GM12878 (cell line): ENCODE measurements at regions not wholly inside any gene's neighbourhood (a gene's known extent, or its start where the extent isn't known, plus 50 kb on each side); places are given as distances from the start of the nearest gene placed in this dataset.

Experiments
- ATAC-seq: fragments of 200-7000 bp; cut with Tn5 transposase; 3 replicates; pipeline ENCODE4 v1.9.1; 2020; ENCODE audit warnings: mild to moderate bottlenecking, moderate library complexity
- BruUV-seq: library from RNA; stranded (reverse); fragments of 400-500 nt; replicated peaks from 2 replicates; lab custom pipeline; 2021; lab: Mats Ljungman, UMichigan
- CTCF ChIA-PET: fragments of 300-600 bp; sonication (Branson Sonifier 250); formaldehyde crosslinking; extraction: SDS; loops from one replicate; lab custom pipeline; 2021; ENCODE audit warnings: inconsistent platforms; lab: Yijun Ruan, JAX
- POLR2A ChIA-PET: fragments of 350-600 bp; formaldehyde crosslinking; extraction: SDS; loops from one replicate; lab custom pipeline; 2021; ENCODE audit warnings: inconsistent platforms; lab: Charles Lee
- RAD21 ChIA-PET: fragments of 300-600 bp; sonication (Branson Sonifier 250); formaldehyde crosslinking; loops from one replicate; lab custom pipeline; 2023; ENCODE audit warnings: antibody characterized with exemption; ENCODE audit not compliant: unreplicated experiment; lab: Charles Lee
- SMC1A ChIA-PET: fragments of 300-600 bp; sonication (Branson Sonifier 250); formaldehyde crosslinking; loops from one replicate; lab custom pipeline; 2023; ENCODE audit not compliant: unreplicated experiment, uncharacterized antibody; lab: Charles Lee
- DNase-seq: peaks from one replicate; pipeline ENCODE4 v3.0.0-alpha.2; 2011; ENCODE audit warnings: low read depth, low spot score
- FAIRE-seq: peaks from 3 replicates; lab custom pipeline; 2011; peaks lifted over from hg19 to GRCh38; lab: Jason Lieb, UNC
- H2AFZ ChIP-seq: 2 replicates; pipeline ENCODE4 v1.6.0; 2011; ENCODE audit warnings: low read depth, low read length, control low read depth; ENCODE audit not compliant: control insufficient read depth
- H3K27ac ChIP-seq: 2 replicates; pipeline ENCODE4 v1.5.1; 2011; ENCODE audit warnings: control low read depth; ENCODE audit not compliant: control insufficient read depth, insufficient read depth
- H3K27me3 ChIP-seq, 2 experiments: replicated peaks in 1 of 2; 2 replicates each; pipeline versions ENCODE4 v1.6.0 to v1.6.1; 2011; ENCODE audit warnings: low read length in 1 of 2; ENCODE audit not compliant: control insufficient read depth in 2 of 2, insufficient read depth in 2 of 2
- H3K36me3 ChIP-seq, 2 experiments: 2 replicates each; pipeline ENCODE4 v1.5.1; 2011; ENCODE audit warnings: low read length in 1 of 2; ENCODE audit not compliant: control insufficient read depth in 2 of 2, insufficient read depth in 2 of 2
- H3K4me1 ChIP-seq: 2 replicates; pipeline ENCODE4 v1.6.1; 2011; ENCODE audit warnings: mild to moderate bottlenecking, low read length, moderate library complexity, mixed read lengths; ENCODE audit not compliant: control insufficient read depth, insufficient read depth
- H3K4me2 ChIP-seq: 2 replicates; pipeline ENCODE4 v1.6.0; 2011; ENCODE audit warnings: control low read depth; ENCODE audit not compliant: control insufficient read depth, insufficient read depth
- H3K4me3 ChIP-seq: fragments of 200-600 bp; sonication (generic); 2 replicates; pipeline ENCODE4 v1.5.1; 2016
- H3K79me2 ChIP-seq: 2 replicates; pipeline ENCODE4 v1.6.0; 2011; ENCODE audit warnings: low read length; ENCODE audit not compliant: control insufficient read depth, insufficient read depth
- H3K9ac ChIP-seq: 2 replicates; pipeline ENCODE4 v1.8.0; 2011; ENCODE audit warnings: low read length, control low read depth, mixed read lengths; ENCODE audit not compliant: control insufficient read depth, insufficient read depth
- H3K9me3 ChIP-seq: replicated peaks from 3 replicates; pipeline ENCODE4 v1.5.1; 2011; ENCODE audit warnings: mild to moderate bottlenecking, low read length; ENCODE audit not compliant: control insufficient read depth, insufficient read depth
- H4K20me1 ChIP-seq: 2 replicates; pipeline ENCODE4 v1.6.0; 2011; ENCODE audit not compliant: control insufficient read depth, insufficient read depth
- BACH1 ChIP-seq: fragments of 450-650 bp; IDR thresholded peaks from 2 replicates; pipeline ENCODE4 v1.6.1; 2017; ENCODE audit warnings: mild to moderate bottlenecking, borderline replicate concordance
- MEF2B ChIP-seq: fragments of 450-650 bp; IDR thresholded peaks from 2 replicates; pipeline ENCODE4 v1.6.1; 2018; ENCODE audit warnings: mild to moderate bottlenecking, moderate library complexity; ENCODE audit not compliant: partially characterized antibody, poor library complexity, severe bottlenecking
- NFXL1 ChIP-seq: fragments of 450-650 bp; IDR thresholded peaks from 2 replicates; pipeline ENCODE4 v1.6.1; 2017; ENCODE audit warnings: antibody characterized with exemption, mild to moderate bottlenecking, borderline replicate concordance
- NFYB ChIP-seq: IDR thresholded peaks from 2 replicates; pipeline ENCODE4 v1.6.1; 2011; ENCODE audit warnings: low read depth, mild to moderate bottlenecking, low read length, improper control_type of control experiment, moderate library complexity; ENCODE audit not compliant: insufficient read depth
- PML ChIP-seq: IDR thresholded peaks from 2 replicates; pipeline ENCODE4 v1.6.1; 2012; ENCODE audit warnings: low read length, inconsistent platforms
- POLR2A ChIP-seq: IDR thresholded peaks from 2 replicates; pipeline ENCODE4 v1.6.1; 2011; ENCODE audit warnings: low read depth, mild to moderate bottlenecking, low read length
- POLR2AphosphoS2 ChIP-seq: IDR thresholded peaks from 2 replicates; pipeline ENCODE4 v1.6.1; 2011; ENCODE audit warnings: low read depth, mild to moderate bottlenecking, low read length, improper control_type of control experiment, moderate library complexity
- RAD21 ChIP-seq: IDR thresholded peaks from 2 replicates; pipeline ENCODE4 v1.6.1; 2011; ENCODE audit warnings: mild to moderate bottlenecking, low read depth, low read length, moderate library complexity; ENCODE audit not compliant: insufficient read depth
- SREBF2 ChIP-seq: IDR thresholded peaks from 2 replicates; pipeline ENCODE4 v1.6.1; 2012; ENCODE audit warnings: mild to moderate bottlenecking, low read length
- TCF7 ChIP-seq: IDR thresholded peaks from 2 replicates; pipeline ENCODE4 v1.6.1; 2014; ENCODE audit warnings: antibody characterized with exemption, borderline replicate concordance
- ZNF217 ChIP-seq: fragments of 450-650 bp; IDR thresholded peaks from 2 replicates; pipeline ENCODE4 v1.6.1; 2017; ENCODE audit warnings: antibody characterized with exemption, mild to moderate bottlenecking
- ZZZ3 ChIP-seq: IDR thresholded peaks from 2 replicates; pipeline ENCODE4 v1.6.1; 2011; ENCODE audit warnings: low read depth; ENCODE audit not compliant: control insufficient read depth, insufficient read length
- WGBS: methylation state at CpG from one replicate; pipeline ENCODE4 v1.1.6; 2016; ENCODE audit warnings: low lambda C conversion rate; ENCODE audit not compliant: insufficient replicate concordance, insufficient coverage; ENCODE audit errors: missing lambda C conversion rate; 5-methylcytosine and 5-hydroxymethylcytosine counted together
- in situ Hi-C: fragments of 300-500 bp; cut with MboI; formaldehyde crosslinking; loops from 9 replicates; pipeline ENCODE4 v1.14.3; 2018; ENCODE audit warnings: mixed read lengths
- intact Hi-C: fragments of 100-400 bp; cut with micrococcal nuclease; formaldehyde crosslinking; loops from one replicate; pipeline ENCODE4 v1.14.2; 2022; ENCODE audit not compliant: unreplicated experiment
- TF ChIP-seq, protein P1 (sequence below): IDR thresholded peaks from 2 replicates; pipeline ENCODE4 v1.6.1; 2012; ENCODE audit warnings: mild to moderate bottlenecking, low read depth, low read length

DNA sequence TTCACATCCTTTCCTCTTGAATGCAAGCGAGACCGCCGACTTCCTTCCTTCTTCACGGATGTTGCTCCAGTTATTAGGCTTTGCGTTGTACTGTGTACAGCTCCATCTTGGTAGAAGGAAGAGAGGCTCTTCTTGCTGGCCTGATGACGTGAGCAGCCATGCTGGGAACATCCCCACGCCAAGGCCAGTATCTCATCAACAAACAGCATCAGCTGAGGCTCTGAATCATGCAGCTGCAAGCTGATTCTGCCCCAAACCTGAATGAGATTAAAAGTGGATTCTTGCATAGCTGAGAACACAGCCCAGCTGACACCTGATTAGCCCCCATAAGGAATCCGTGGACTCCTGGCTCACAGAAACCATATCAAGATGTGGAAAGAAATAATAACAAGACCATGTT, 809.6 kb downstream of the EFNB2 start:
- no peaks in the 10 kb centered on the region for H3K4me1 ChIP-seq
- H2AFZ ChIP-seq = no peak overlapping the region
- H3K4me2 ChIP-seq = no peak overlapping the region
- H3K9me3 ChIP-seq = no peaks in the 10 kb centered on the region
- ChIA-PET CTCF (interaction anchor here (0.8 to 1.0 kb wide), 2 partner anchors 8 to 35 kb away, joined by 3 read pairs; no protein-coding TSS in a partner anchor), POLR2A (no interaction called here)
- 31% methylated on average over 8 of the region's 8 CpGs for WGBS
- in situ Hi-C loops = no loop called here
- FAIRE-seq = no peak
- no peak overlapping the region for H3K4me3 ChIP-seq
- H3K27me3 ChIP-seq = no peaks in the 10 kb centered on the region
- H3K79me2 ChIP-seq = no peaks in the 10 kb centered on the region
- BruUV-seq = no TSS peak
- DNase-seq = no peak
- no peak for TF ChIP-seq NFXL1
- no peak for TF ChIP-seq PML
- TF ChIP-seq, all 136 proteins: peak for 0
- SMC1A ChIA-PET = interaction anchor here (1.3 kb wide), 1 partner anchor 11 kb away, joined by 3 read pairs; no protein-coding TSS in a partner anchor
- ATAC-seq = no peak
- Histone ChIP-seq H3K36me3 (no peaks in the 10 kb centered on the region), H4K20me1 (no peaks in the 10 kb centered on the region), H3K9ac (no peak overlapping the region), H3K27ac (no peak overlapping the region)
- intact Hi-C loops = no loop called here
- RAD21 ChIA-PET = no interaction called here

DNA sequence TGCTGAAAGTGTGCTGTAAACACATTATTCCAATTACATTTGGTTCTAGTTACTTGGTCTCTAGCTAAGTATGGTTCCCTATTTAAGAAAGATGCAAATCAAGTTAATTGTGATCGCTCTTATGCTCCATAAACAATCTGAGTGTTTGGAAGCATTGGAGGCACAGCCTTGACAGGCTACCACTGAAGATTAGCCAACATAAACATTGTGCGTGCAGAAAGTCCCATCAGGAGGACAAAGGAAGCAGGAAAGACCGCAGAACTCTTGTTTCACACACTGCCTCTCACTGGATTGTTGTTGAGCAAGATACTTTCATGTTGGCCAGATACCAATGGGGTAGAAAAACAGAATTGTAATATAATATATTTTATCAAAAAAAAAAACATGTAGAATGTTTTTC, 814.4 kb downstream of the EFNB2 start:
- POLR2A ChIA-PET = no interaction called here
- BruUV-seq = no TSS peak
- Histone ChIP-seq H3K4me2 (no peak overlapping the region), H3K9me3 (no peaks in the 10 kb centered on the region), H3K9ac (no peak overlapping the region), H3K4me3 (no peak overlapping the region), H4K20me1 (no peaks in the 10 kb centered on the region), H3K79me2 (no peaks in the 10 kb centered on the region), H3K27me3 (no peaks in the 10 kb centered on the region), H3K36me3 (no peaks in the 10 kb centered on the region), H3K27ac (no peak overlapping the region), H3K4me1 (no peaks in the 10 kb centered on the region), H2AFZ (no peak overlapping the region)
- RAD21 ChIA-PET = interaction anchor here (0.8 kb wide), 1 partner anchor 812 kb away, joined by 3 read pairs; no protein-coding TSS in a partner anchor
- in situ Hi-C loops = no loop called here
- intact Hi-C loops = no loop called here
- CTCF ChIA-PET = interaction anchor here (1.6 kb wide), 1 partner anchor 8 kb away, joined by 6 read pairs; no protein-coding TSS in a partner anchor
- ATAC-seq (no peak), FAIRE-seq (no peak), DNase-seq (no peak)
- 35% methylated on average over 3 of the region's 3 CpGs for WGBS
- SMC1A ChIA-PET = interaction anchor here (1.1 kb wide), 1 partner anchor 8 kb away, joined by 5 read pairs; no protein-coding TSS in a partner anchor
- TF ChIP-seq TCF7 = no peak
- TF ChIP-seq RAD21 = no peak
- no peak for TF ChIP-seq NFYB
- TF ChIP-seq, protein P1, sequence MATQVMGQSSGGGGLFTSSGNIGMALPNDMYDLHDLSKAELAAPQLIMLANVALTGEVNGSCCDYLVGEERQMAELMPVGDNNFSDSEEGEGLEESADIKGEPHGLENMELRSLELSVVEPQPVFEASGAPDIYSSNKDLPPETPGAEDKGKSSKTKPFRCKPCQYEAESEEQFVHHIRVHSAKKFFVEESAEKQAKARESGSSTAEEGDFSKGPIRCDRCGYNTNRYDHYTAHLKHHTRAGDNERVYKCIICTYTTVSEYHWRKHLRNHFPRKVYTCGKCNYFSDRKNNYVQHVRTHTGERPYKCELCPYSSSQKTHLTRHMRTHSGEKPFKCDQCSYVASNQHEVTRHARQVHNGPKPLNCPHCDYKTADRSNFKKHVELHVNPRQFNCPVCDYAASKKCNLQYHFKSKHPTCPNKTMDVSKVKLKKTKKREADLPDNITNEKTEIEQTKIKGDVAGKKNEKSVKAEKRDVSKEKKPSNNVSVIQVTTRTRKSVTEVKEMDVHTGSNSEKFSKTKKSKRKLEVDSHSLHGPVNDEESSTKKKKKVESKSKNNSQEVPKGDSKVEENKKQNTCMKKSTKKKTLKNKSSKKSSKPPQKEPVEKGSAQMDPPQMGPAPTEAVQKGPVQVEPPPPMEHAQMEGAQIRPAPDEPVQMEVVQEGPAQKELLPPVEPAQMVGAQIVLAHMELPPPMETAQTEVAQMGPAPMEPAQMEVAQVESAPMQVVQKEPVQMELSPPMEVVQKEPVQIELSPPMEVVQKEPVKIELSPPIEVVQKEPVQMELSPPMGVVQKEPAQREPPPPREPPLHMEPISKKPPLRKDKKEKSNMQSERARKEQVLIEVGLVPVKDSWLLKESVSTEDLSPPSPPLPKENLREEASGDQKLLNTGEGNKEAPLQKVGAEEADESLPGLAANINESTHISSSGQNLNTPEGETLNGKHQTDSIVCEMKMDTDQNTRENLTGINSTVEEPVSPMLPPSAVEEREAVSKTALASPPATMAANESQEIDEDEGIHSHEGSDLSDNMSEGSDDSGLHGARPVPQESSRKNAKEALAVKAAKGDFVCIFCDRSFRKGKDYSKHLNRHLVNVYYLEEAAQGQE = no peak
- TF ChIP-seq SREBF2 = no peak
- no peak for TF ChIP-seq MEF2B
- no peak for TF ChIP-seq ZNF217
- TF ChIP-seq ZZZ3 = no peak
- no peak for TF ChIP-seq POLR2AphosphoS2
- TF ChIP-seq POLR2A = no peak
- TF ChIP-seq BACH1 = no peak
